H1 (cell line): ENCODE measurements at regions not wholly inside any gene's neighbourhood (a gene's known extent, or its start where the extent isn't known, plus 50 kb on each side); places are given as distances from the start of the nearest gene placed in this dataset.

Experiments used
- CTCF ChIP-seq, 3 experiments: IDR thresholded peaks; 1 replicate in 2 of 3; 2 replicates in 1 of 3; pipeline versions ENCODE4 v1.5.1 to v1.6.1; 2011; ENCODE audit warnings: low read length in 3 of 3, mild to moderate bottlenecking in 3 of 3, inconsistent platforms in 2 of 3, low read depth in 1 of 3, moderate library complexity in 1 of 3; ENCODE audit not compliant: insufficient read depth in 1 of 3; ENCODE audit errors: control extremely low read depth in 1 of 3
- EZH2 ChIP-seq: fragments of 200-600 bp; sonication (generic); IDR thresholded peaks from 2 replicates; pipeline ENCODE4 v1.7.1; 2012; ENCODE audit warnings: low read depth, mild to moderate bottlenecking, moderate library complexity, low read length, inconsistent platforms; ENCODE audit not compliant: severe bottlenecking
- HDAC6 ChIP-seq: IDR thresholded peaks from one replicate; pipeline ENCODE4 v1.7.1; 2012; ENCODE audit warnings: low read depth, mild to moderate bottlenecking, inconsistent platforms, low read length, moderate library complexity
- PHF8 ChIP-seq: fragments of 200-600 bp; sonication (generic); conservative IDR thresholded peaks from 2 replicates; pipeline ENCODE4 v1.7.1; 2012; ENCODE audit warnings: low read depth, mild to moderate bottlenecking, inconsistent platforms, low read length, moderate library complexity
- POLR2A ChIP-seq, 2 experiments: IDR thresholded peaks; 1 replicate in 1 of 2; 2 replicates in 1 of 2; pipeline ENCODE4 v1.6.1; 2011; ENCODE audit warnings: low read depth in 2 of 2, low read length in 2 of 2, mild to moderate bottlenecking in 2 of 2; ENCODE audit errors: control extremely low read depth in 1 of 2
- POLR2AphosphoS5 ChIP-seq: IDR thresholded peaks from 2 replicates; pipeline ENCODE4 v1.6.1; 2011; ENCODE audit warnings: low read depth, low read length

GRCh38 chr14:73789989-73790581, 61.5 kb upstream of the PTGR2 start:
- no peak for TF ChIP-seq EZH2
- no peak for TF ChIP-seq CTCF (IDR thresholded peaks at IDR 0.05; ENCODE audit: control extremely low read depth in 1 of 3, insufficient read depth in 1 of 3, low read depth in 1 of 3, low read length in 3 of 3)
- no peak for TF ChIP-seq HDAC6
- TF ChIP-seq POLR2AphosphoS5, result no peak
- TF ChIP-seq POLR2A (IDR thresholded peaks at IDR 0.05; ENCODE audit: control extremely low read depth in 1 of 2, low read depth in 2 of 2, low read length in 2 of 2), result no peak
- TF ChIP-seq PHF8, result no peak
